NCI-H1694 treated with DMSO at 0.1 percent for 48 hours (cell line): ENCODE measurements at regions not wholly inside any gene's neighbourhood (a gene's known extent, or its start where the extent isn't known, plus 50 kb on each side); places are given as distances from the start of the nearest gene placed in this dataset.
"Not testable (repeated sequence)": the region's sequence is repeated elsewhere in the genome, so short reads cannot be mapped to it uniquely, and the experiment has no call there.

Experiments used
- DNase-seq: peaks from one replicate; lab custom pipeline; 2025; lab: John Stamatoyannopoulos, UW

- no peak for DNase-seq
Measured at GRCh38 chr1:217137210-217137881, 414.1 kb upstream of the ESRRG start.

DNA sequence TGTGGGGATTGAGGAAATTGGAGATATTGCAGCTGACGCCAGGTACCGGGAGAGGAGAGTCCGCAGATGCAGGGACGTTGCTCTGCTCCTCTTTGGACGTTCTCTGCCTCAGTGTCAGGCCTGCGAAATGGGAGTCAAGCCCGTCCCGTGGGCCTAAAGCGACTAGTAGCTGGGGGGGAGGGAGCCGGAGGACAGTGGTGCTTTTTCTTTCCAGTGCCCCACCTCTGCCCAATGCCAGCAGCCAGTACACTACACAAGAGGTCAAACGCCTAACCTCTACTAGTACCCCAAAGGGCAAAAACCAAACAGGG lies 413.6 kb upstream of the ESRRG start:
- no peak for DNase-seq

DNA sequence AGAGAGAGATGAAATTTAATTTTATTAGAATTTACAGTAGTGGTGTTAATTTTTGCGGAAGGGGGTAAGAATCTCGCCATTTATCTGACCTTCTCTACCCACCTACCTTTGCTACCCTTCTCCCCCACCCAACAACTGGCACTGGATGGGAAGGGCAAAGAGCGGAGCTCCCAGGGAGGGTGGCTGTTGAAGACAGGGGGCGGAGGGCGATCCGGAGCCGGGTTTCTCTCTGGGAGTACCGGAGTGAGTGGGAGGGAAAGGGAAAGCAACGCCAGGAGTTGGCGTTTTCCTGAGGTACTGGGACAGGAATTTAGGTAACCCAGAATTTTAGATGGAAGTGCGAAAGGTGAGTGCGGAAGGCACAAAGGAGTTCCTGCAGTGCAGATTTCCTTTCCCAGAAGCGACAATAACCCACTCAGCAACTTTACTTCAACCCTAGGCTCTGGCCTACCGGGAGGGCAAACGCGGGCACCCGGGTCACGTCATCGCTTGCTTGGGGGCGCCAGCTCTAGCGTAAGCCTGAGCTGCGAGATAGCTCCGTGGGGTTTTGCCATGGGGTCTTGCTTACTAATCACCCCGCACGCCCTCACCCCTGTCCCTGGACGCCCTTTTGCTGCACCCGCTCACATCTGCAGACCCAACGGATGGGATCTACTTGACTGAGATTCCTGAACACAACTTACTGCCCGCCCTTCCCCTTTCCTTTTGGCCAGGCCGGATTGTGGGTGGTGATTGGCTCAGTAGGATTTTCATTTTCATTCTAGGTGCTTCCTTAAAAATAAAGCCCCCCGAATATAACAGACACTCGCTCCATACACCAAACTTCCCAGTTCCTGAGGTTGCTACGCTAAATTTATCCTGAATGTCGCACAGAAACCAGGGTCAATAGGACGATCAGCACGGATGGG lies 413.0 kb upstream of the ESRRG start:
- DNase-seq, result no peak

GRCh38 chr1:217135569-217135915 lies 412.3 kb upstream of the ESRRG start:
- peak; percentile 30 for DNase-seq

GRCh38 chr1:217134857-217135568 lies 411.8 kb upstream of the ESRRG start:
- peak; percentile 30 for DNase-seq

DNA sequence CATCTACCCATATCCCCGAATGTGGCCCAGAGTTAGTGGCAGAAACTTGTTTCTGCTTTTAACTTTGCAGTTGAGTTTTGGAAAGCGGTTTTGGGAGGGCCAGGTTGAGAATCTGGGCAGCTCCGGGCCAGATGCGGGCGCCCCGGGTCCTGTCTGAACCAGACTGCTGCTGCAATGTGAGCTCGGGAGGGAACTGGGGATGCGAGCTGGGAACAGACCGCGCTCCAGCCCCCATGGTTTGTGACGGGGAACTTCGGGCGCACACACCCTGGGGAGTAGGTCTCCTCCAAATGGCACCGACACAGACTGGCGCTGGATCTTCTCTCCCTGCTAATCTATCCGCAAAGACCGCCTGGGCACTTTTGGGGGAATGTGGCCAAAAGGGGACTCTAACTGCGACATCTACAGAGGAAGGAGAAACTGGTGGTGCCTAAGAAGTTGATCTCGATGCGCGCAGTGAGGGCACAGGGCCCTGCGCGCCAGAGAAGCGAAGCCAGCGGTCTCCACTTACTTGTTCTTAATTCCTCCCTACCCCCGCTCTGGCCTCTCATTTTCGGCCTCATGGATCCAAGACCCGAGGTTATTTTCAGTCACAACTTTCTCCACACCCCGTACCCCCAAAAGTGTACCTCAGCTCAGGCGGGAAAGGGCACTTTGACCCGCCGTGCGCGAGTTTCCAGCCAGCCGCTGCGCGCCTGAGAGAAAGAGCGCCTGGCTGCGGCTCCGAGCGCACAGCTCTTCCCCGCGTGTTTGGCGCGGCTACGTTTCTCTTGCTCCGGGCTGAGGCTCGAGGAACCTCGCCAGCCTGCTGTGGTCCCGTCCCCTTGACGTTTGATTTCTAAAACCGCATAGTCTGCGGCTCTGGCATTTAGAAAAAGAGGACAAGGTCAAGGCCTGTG lies 411.0 kb upstream of the ESRRG start:
- DNase-seq, result no peak

- DNase-seq, result no peak
Measured at GRCh38 chr1:217133092-217133491, 409.9 kb upstream of the ESRRG start.

DNA sequence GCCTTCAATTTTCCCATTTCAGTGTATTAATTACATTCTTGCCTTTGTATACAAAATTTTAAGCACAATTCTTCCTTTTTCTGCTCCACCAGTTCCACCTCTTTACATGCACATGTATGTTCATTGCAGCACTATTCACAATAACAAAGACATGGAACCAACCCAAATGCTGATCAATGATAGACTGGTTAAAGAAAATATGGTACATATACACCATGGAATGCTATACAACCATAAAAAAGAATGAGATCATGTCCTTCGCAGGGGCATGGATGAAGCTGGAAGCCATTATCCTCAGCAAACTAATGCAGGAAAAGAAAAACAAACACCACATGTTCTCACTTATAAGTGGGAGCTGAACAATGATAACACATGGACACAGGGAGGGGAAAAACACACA lies 400.1 kb upstream of the ESRRG start:
- DNase-seq, result not testable (repeated sequence)

GRCh38 chr1:217117973-217118465 lies 394.8 kb upstream of the ESRRG start:
- DNase-seq, result no peak

DNA sequence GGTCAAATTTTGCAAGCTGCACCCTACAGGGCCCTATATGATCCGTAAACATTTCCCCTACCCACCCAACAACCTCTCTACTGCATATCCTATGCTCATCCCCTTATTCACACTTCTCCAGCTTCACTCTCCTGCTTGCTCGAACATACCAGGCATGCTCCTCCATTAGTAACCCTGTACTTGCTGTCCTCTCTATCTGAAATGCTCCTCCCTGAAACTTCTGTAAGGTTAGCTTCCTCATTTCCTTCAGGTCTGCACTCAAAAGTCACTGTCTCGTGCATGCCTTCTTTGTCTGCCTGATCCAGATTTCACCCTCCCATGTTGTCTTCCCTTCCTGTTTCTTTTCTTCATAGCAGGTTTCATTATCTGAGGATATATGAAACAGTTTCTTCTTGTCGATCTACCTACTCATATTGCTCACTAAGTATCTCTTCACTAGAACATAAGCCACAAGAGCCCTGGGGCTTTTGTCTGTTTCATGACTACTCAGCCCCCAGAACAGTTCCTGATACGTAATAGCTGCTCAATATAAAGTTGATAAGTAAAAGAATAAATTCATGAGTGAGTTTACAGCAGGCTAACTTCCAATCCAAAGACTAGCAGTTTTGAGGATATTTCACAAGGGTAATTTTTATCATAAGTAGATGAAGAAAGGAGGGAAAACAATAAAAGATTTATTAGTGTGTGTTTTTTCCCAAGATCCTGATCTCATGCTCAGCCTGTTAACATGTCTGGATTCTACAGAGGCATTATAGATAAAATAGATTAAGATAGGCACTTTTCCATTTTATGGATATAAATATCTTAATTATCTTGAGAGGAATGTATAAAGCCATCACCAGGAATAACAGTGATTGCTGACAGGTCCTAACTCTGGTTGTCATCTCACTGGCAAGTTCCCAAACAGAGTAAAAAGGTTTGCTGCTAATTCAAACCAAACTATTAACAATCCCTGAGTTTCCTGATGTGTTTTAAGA lies 392.5 kb upstream of the ESRRG start:
- no peak for DNase-seq

DNA sequence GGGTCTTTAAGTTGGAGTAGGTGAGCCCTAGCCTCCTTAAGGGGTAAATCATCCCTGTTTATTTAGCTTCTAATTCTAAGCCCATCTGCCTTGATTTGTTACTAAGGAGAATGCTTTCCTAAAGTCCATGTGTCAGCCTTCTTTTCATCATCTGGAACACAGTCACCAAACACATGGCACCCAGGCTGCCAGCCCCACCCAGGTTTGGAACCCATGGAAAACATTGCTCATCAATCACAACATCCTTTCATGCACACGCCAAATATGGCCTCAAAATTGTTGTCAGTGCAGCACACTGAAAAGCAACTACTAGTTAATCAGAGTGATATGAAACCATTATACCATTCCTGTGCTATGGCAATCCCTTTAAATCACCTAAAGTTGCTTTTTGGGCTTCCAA lies 386.7 kb upstream of the ESRRG start:
- no peak for DNase-seq

DNA sequence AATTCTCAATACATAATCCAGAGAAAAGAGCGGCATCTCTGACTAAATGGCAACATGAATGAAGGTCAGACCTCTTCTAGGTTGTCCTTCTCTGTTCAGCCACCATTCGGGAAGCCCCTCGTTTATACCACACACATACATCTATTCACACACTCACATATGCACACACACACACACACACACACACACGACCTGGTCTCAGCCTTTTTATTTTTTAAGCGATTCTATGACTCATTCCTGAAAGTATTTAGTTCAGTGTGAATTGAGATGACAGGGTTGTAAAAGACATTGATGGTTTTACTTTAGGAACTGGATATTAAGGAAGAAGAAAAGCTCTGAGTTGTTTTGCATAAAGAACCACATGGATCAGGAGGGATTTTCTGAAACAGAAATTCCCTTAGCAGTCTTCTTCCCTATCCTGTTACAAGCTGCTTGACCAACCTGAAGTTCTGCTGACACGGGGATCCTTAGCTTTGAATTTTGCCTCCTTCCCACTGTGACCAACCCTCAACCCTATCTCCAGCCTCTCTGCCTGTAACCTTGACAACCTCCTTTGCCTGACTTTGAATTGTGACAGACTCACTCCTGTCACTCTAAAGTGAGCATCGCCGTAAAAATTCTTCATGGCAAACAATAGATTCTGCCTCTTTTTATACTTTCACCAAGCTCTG lies 383.1 kb upstream of the ESRRG start:
- DNase-seq, result no peak

DNA sequence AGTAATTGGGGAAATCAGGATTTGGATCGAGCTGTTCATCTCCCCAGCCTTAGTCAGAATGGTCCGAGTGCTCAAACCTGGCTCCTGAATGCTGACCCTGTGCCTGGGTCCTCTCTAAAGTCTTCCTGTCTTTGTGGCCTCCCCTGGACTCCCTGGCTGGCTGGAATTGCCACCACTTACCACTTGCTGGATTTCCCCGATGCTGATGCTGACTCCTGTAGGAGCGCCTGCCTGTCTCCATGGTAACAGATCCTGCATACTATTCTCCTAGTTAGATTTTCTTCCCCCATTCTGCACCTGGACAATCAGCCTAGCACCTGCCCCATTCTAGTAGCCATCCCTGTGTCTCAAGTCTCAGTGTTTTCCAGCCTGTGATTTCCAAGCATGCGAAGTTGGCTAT lies 382.2 kb upstream of the ESRRG start:
- no peak for DNase-seq

- DNase-seq, result no peak
Measured at GRCh38 chr1:217097819-217098218, 374.6 kb upstream of the ESRRG start.

DNA sequence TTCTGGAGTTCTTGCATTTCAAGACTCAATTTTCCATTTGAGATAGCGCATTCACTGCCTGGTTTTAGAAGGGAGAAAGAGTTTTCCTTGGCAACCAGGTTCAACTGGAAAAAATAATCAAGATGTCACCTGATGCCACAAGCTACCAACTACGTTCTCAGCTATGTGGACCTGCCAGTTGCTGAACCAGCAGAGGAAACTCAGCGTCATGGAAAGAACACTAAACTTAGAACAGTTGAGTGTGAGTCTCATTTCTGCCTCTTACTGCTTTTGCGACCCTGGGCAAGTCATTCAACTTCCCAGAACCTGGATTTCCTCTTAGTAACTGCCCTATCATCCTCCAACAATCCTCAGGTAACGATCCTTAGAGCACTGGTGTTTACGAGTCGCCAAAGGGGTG lies 373.0 kb upstream of the ESRRG start:
- DNase-seq, result no peak

- DNase-seq, result no peak
Measured at GRCh38 chr1:217095050-217095622, 371.9 kb upstream of the ESRRG start.

- no peak for DNase-seq
Measured at GRCh38 chr1:217091561-217091960, 368.3 kb upstream of the ESRRG start.

DNA sequence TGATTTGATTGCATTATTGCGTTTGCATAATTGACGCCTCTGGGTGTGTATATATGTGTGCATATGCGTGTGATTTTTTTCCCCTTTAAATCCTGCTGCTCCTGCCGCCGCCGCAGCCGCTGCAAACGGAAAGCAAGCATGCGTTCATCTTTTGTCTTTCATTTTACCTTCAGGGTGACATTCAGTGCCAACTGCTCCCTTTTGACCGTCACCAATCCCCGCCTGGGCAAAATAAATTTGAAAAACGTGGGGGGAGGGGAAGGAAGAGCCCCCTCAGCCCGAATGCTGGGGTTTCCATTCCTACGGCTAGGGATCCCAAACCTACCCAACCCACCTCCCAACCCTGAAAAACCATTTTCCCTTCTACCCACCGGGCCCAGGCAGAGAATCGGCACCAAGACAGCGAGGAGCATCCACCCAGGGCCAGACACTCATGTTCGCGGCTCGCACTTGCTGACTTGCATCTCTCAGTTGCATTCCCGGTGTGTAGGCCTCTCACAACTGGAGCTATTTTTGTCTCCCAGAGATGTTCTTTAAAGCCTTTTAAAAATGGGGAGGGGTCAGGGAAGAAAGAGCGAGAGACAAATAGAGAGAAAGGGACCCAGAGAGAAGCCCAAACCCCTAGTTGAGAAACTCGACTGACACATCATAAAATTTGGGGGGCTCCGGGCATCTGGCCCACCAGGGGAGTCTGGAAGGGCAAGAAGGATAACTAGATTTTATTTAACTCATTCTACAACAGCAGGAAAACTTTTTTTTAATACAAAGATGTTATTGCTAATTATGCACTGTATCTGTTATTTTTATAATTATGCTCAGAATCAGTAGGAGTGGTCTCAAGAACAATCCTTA lies 367.1 kb upstream of the ESRRG start:
- peak; percentile 70 for DNase-seq
